ENCODE measurements at regions not wholly inside any gene's neighbourhood (a gene's known extent, or its start where the extent isn't known, plus 50 kb on each side); places are given as distances from the start of the nearest gene placed in this dataset.

GRCh38 chr3:144384241-144384979 lies 412.8 kb downstream of the DIPK2A start:
- TF ChIP-seq CTCF (IDR thresholded peaks at IDR 0.05; ENCODE audit: low read length) (no peak), EZH2 (IDR thresholded peaks at IDR 0.05; ENCODE audit: borderline replicate concordance, low read length) (no peak)
